ENCODE measurements at regions not wholly inside any gene's neighbourhood (a gene's known extent, or its start where the extent isn't known, plus 50 kb on each side); places are given as distances from the start of the nearest gene placed in this dataset.

DNA sequence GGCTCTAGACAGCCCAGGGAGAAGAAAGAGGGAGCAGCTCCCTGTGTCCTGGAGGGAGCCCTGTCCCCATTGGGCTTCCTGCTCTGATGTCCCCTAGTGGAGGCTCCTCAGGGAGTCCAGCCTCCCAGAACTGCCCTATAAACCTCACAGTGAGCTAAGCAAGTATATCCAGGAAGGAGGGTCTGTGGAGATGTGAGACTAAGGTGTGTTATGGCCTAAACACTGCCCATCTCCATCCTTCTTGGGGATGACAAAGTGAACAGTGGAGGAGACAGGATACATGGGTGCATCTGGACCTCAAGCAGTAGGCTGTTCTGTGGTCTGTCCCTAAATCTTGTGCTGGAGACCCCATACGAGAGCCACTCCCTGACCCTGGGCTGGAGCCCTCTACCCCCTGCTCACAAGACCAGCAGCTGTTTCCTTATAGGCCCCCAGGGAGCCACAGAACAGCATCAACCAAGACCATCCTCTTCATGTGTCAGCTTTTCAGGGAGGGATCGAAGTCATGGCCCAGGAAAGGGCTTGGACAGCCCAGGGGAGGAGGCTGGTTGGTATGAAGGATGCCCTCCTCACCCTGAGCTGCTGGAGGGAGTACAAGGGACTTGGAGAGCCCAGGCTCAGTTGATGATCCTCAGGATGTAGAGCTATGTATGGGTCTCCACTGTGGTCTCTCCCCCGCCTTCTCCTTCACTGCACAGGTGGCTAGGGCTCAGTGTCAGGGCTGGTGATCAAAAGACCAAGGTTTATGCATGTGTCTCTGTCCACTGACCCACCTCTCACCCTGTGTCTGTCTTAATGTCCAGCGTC is 49.7 kb upstream of the TOP3B start:
- no peak for DNase-seq (ENCODE audit: extremely low spot score, unreplicated experiment)
- Mint-ChIP-seq H3K4me1 (ENCODE audit: unreplicated experiment) (no peaks in the 10 kb centered on the region), H3K27me3 (ENCODE audit: unreplicated experiment) (peaks cover 27% of the 10 kb centered on the region), H3K27ac (ENCODE audit: unreplicated experiment) (no peak overlapping the region), H3K9me3 (ENCODE audit: unreplicated experiment) (no peaks in the 10 kb centered on the region), H3K4me3 (ENCODE audit: unreplicated experiment) (no peak overlapping the region), H3K36me3 (ENCODE audit: unreplicated experiment) (no peaks in the 10 kb centered on the region)
- TF ChIP-seq, protein P1, sequence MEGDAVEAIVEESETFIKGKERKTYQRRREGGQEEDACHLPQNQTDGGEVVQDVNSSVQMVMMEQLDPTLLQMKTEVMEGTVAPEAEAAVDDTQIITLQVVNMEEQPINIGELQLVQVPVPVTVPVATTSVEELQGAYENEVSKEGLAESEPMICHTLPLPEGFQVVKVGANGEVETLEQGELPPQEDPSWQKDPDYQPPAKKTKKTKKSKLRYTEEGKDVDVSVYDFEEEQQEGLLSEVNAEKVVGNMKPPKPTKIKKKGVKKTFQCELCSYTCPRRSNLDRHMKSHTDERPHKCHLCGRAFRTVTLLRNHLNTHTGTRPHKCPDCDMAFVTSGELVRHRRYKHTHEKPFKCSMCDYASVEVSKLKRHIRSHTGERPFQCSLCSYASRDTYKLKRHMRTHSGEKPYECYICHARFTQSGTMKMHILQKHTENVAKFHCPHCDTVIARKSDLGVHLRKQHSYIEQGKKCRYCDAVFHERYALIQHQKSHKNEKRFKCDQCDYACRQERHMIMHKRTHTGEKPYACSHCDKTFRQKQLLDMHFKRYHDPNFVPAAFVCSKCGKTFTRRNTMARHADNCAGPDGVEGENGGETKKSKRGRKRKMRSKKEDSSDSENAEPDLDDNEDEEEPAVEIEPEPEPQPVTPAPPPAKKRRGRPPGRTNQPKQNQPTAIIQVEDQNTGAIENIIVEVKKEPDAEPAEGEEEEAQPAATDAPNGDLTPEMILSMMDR (IDR thresholded peaks at IDR 0.05), result no peak

All from osteocyte (in vitro differentiated cells).